PC-9 (cell line): ENCODE measurements at regions not wholly inside any gene's neighbourhood (a gene's known extent, or its start where the extent isn't known, plus 50 kb on each side); places are given as distances from the start of the nearest gene placed in this dataset.

Experiments used
- BruUV-seq: library from RNA; stranded (reverse); fragments of 400-500 nt; replicated peaks from 2 replicates; lab custom pipeline; 2021; lab: Mats Ljungman, UMichigan
- CTCF ChIA-PET: fragments of 300-600 bp; sonication (Branson Sonifier 250); formaldehyde crosslinking; loops from one replicate; lab custom pipeline; 2022; ENCODE audit warnings: antibody characterized with exemption; lab: Charles Lee
- POLR2A ChIA-PET: fragments of 300-600 bp; sonication (Branson Sonifier 250); formaldehyde crosslinking; loops from one replicate; lab custom pipeline; 2022; ENCODE audit warnings: antibody characterized with exemption; ENCODE audit not compliant: unreplicated experiment; lab: Charles Lee
- DNase-seq, 2 experiments: peaks; one replicate each; pipeline versions ENCODE4 v3.0.0 to v3.0.0-alpha.2; 2015 to 2022; ENCODE audit warnings: mixed read lengths in 1 of 2
- H2AFZ ChIP-seq: fragments of 200-600 bp; sonication (generic); 2 replicates; pipeline ENCODE4 v1.8.1; 2017; ENCODE audit warnings: antibody characterized with exemption
- H3F3A ChIP-seq: fragments of 200-600 bp; sonication (generic); 2 replicates; pipeline ENCODE4 v1.8.1; 2017; ENCODE audit warnings: antibody characterized with exemption, mild to moderate bottlenecking, low read depth; ENCODE audit not compliant: insufficient read depth
- H3K27ac ChIP-seq: fragments of 200-600 bp; sonication (generic); 2 replicates; pipeline ENCODE4 v1.6.1; 2016; ENCODE audit warnings: mixed run types
- H3K27me3 ChIP-seq: fragments of 200-600 bp; sonication (generic); 2 replicates; pipeline ENCODE4 v1.6.1; 2016; ENCODE audit warnings: low read depth, mixed run types; ENCODE audit not compliant: insufficient read depth
- H3K36me3 ChIP-seq: fragments of 200-600 bp; sonication (generic); 2 replicates; pipeline ENCODE4 v1.6.1; 2016; ENCODE audit warnings: low read depth, mixed run types
- H3K4me1 ChIP-seq: fragments of 200-600 bp; sonication (generic); replicated peaks from 2 replicates; pipeline ENCODE4 v1.6.1; 2016; ENCODE audit warnings: mixed run types; ENCODE audit not compliant: insufficient read depth
- H3K4me2 ChIP-seq: fragments of 200-600 bp; sonication (generic); 2 replicates; pipeline ENCODE4 v1.6.1; 2017; ENCODE audit warnings: mixed run types
- H3K4me3 ChIP-seq: fragments of 200-600 bp; sonication (generic); 2 replicates; pipeline ENCODE4 v1.6.1; 2016; ENCODE audit warnings: mixed run types
- H3K79me2 ChIP-seq: fragments of 200-600 bp; sonication (generic); 2 replicates; pipeline ENCODE4 v1.6.1; 2017; ENCODE audit warnings: low read depth, mixed run types
- H3K9me2 ChIP-seq: fragments of 200-600 bp; sonication (generic); 2 replicates; pipeline ENCODE4 v1.8.1; 2017; ENCODE audit warnings: mild to moderate bottlenecking; ENCODE audit not compliant: insufficient read depth
- H3K9me3 ChIP-seq: fragments of 200-600 bp; sonication (generic); 2 replicates; pipeline ENCODE4 v1.8.1; 2016; ENCODE audit warnings: low read depth; ENCODE audit not compliant: insufficient read depth
- H4K20me1 ChIP-seq: fragments of 200-600 bp; sonication (generic); 2 replicates; pipeline ENCODE4 v1.8.1; 2017; ENCODE audit not compliant: insufficient read depth
- EZH2 ChIP-seq: fragments of 200-600 bp; sonication (generic); IDR thresholded peaks from 2 replicates; pipeline ENCODE4 v1.8.0; 2017; ENCODE audit warnings: antibody characterized with exemption, low read depth
- intact Hi-C: fragments of 100-400 bp; cut with micrococcal nuclease; formaldehyde crosslinking; loops from one replicate; pipeline ENCODE4 v1.10.0; 2022; ENCODE audit not compliant: unreplicated experiment
- TF ChIP-seq, protein P1 (sequence below): fragments of 200-600 bp; sonication (generic); conservative IDR thresholded peaks from 2 replicates; pipeline ENCODE4 v1.6.1; 2017; ENCODE audit warnings: mixed run types, antibody characterized with exemption, mild to moderate bottlenecking, moderate library complexity

DNA sequence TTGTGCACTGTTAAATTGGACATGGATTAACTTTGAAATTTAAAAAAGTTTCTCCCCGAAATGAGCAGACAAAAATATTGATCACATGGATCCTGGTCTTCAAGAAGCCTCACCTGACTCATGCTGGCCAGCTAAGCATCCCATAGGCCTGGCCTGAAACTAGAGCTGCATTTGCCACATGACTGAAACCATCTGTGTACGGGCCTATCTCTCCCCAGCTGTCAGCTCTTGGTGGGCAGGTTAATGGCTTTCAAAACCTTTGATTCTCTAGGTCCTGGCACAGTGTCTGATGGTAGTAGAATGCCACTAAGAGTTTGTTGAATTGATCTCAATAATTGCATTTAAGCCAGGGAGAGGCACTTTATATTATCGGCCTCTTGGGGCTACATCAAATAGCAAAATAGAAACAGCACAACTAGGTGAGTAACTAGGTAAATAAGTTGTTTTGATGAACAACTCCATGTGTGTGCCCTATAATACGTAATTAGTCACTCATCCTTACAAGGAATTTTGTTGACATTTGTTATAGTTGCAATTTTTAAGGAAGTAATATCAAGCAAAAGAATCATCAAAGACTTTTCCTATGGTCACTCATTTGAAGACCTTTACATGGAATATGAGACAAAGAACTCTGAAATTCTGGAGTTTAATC lies 251.1 kb downstream of the SP3 start:
- CTCF ChIA-PET, result no interaction called here
- no peaks in the 10 kb centered on the region for H3K9me3 ChIP-seq
- no peak overlapping the region for H2AFZ ChIP-seq
- no peaks in the 10 kb centered on the region for H3K27me3 ChIP-seq
- H3K27ac ChIP-seq, result no peak overlapping the region
- TF ChIP-seq EZH2, result no peak
- TF ChIP-seq, protein P1, sequence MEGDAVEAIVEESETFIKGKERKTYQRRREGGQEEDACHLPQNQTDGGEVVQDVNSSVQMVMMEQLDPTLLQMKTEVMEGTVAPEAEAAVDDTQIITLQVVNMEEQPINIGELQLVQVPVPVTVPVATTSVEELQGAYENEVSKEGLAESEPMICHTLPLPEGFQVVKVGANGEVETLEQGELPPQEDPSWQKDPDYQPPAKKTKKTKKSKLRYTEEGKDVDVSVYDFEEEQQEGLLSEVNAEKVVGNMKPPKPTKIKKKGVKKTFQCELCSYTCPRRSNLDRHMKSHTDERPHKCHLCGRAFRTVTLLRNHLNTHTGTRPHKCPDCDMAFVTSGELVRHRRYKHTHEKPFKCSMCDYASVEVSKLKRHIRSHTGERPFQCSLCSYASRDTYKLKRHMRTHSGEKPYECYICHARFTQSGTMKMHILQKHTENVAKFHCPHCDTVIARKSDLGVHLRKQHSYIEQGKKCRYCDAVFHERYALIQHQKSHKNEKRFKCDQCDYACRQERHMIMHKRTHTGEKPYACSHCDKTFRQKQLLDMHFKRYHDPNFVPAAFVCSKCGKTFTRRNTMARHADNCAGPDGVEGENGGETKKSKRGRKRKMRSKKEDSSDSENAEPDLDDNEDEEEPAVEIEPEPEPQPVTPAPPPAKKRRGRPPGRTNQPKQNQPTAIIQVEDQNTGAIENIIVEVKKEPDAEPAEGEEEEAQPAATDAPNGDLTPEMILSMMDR, result no peak
- intact Hi-C loops, result no loop called here
- POLR2A ChIA-PET, result interaction anchor here (0.6 kb wide), 1 partner anchor 252 kb away, joined by 3 read pairs; no protein-coding TSS in a partner anchor
- BruUV-seq, result no TSS peak
- H3K79me2 ChIP-seq, result no peaks in the 10 kb centered on the region
- no peaks in the 10 kb centered on the region for H3K9me2 ChIP-seq
- H3K4me1 ChIP-seq, result no peaks in the 10 kb centered on the region
- H3K4me2 ChIP-seq, result no peak overlapping the region
- no peak overlapping the region for H3K4me3 ChIP-seq
- DNase-seq, result no peak
- H4K20me1 ChIP-seq, result no peaks in the 10 kb centered on the region
- no peaks in the 10 kb centered on the region for H3K36me3 ChIP-seq
- H3F3A ChIP-seq, result no peaks in the 10 kb centered on the region

GRCh38 chr2:173715441-173715840 lies 249.7 kb downstream of the SP3 start:
- no peaks in the 10 kb centered on the region for H4K20me1 ChIP-seq
- no peak overlapping the region for H3K27ac ChIP-seq
- no peaks in the 10 kb centered on the region for H3K9me3 ChIP-seq
- no peak overlapping the region for H3K4me3 ChIP-seq
- H3K9me2 ChIP-seq, result no peaks in the 10 kb centered on the region
- no peaks in the 10 kb centered on the region for H3K4me1 ChIP-seq
- no peaks in the 10 kb centered on the region for H3K36me3 ChIP-seq
- CTCF ChIA-PET, result no interaction called here
- no peak overlapping the region for H2AFZ ChIP-seq
- POLR2A ChIA-PET, result no interaction called here
- no TSS peak for BruUV-seq
- no peak overlapping the region for H3K4me2 ChIP-seq
- H3K27me3 ChIP-seq, result no peaks in the 10 kb centered on the region
- TF ChIP-seq, protein P1, result no peak
- TF ChIP-seq EZH2, result no peak
- no peak for DNase-seq
- H3F3A ChIP-seq, result no peaks in the 10 kb centered on the region
- H3K79me2 ChIP-seq, result no peaks in the 10 kb centered on the region
- intact Hi-C loops, result no loop called here

GRCh38 chr2:173716458-173717052 lies 248.6 kb downstream of the SP3 start:
- BruUV-seq, result no TSS peak
- no peaks in the 10 kb centered on the region for H3F3A ChIP-seq
- peak; percentile 11 to 51 for DNase-seq
- H3K27me3 ChIP-seq, result no peaks in the 10 kb centered on the region
- no peaks in the 10 kb centered on the region for H3K36me3 ChIP-seq
- no peak overlapping the region for H2AFZ ChIP-seq
- H3K27ac ChIP-seq, result no peak overlapping the region
- no peaks in the 10 kb centered on the region for H3K79me2 ChIP-seq
- H3K4me2 ChIP-seq, result no peak overlapping the region
- no peak for TF ChIP-seq EZH2
- CTCF ChIA-PET, result no interaction called here
- H3K9me2 ChIP-seq, result no peaks in the 10 kb centered on the region
- no peaks in the 10 kb centered on the region for H3K4me1 ChIP-seq
- intact Hi-C loops, result no loop called here
- POLR2A ChIA-PET, result no interaction called here
- H4K20me1 ChIP-seq, result no peaks in the 10 kb centered on the region
- no peak overlapping the region for H3K4me3 ChIP-seq
- H3K9me3 ChIP-seq, result no peaks in the 10 kb centered on the region

DNA sequence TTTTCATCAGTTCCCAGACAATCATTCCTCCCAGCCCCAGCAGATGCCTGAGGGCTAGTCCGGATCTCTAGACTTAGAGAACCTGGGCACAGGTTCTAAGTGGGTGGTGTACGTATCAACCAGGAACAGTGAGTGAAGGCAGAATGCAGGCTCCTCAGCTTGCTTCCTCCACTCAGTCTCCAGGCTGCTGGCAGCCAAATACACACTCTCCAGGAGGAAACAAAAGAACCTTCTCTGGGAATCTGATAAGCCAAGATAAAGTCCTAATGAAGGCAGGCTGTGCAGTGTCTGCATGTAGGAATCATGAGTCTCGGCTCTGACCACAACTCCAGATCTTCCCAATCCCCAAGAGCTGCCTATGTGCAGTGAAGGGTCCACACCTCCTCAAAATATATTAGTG lies 245.7 kb downstream of the SP3 start:
- intact Hi-C loops, result no loop called here
- Histone ChIP-seq H3K27me3 (no peaks in the 10 kb centered on the region), H3K36me3 (no peaks in the 10 kb centered on the region), H3K4me2 (no peak overlapping the region), H3K27ac (no peak overlapping the region), H3K4me3 (no peak overlapping the region), H3F3A (no peaks in the 10 kb centered on the region), H4K20me1 (no peaks in the 10 kb centered on the region), H3K79me2 (no peaks in the 10 kb centered on the region), H3K9me2 (no peaks in the 10 kb centered on the region), H2AFZ (no peak overlapping the region), H3K9me3 (no peaks in the 10 kb centered on the region), H3K4me1 (no peaks in the 10 kb centered on the region)
- DNase-seq, result no peak
- BruUV-seq, result no TSS peak
- TF ChIP-seq EZH2, result no peak
- TF ChIP-seq, protein P1, result no peak
- ChIA-PET CTCF (no interaction called here), POLR2A (no interaction called here)
